LNCaP clone FGC (cell line): ENCODE measurements at regions not wholly inside any gene's neighbourhood (a gene's known extent, or its start where the extent isn't known, plus 50 kb on each side); places are given as distances from the start of the nearest gene placed in this dataset.
"Not testable (repeated sequence)": the region's sequence is repeated elsewhere in the genome, so short reads cannot be mapped to it uniquely, and the experiment has no call there.

Source experiments
- DNase-seq: peaks from one replicate; pipeline ENCODE4 v3.0.0-alpha.2; 2011; ENCODE audit warnings: low read depth
- H3K4me3 ChIP-seq: 2 replicates; pipeline ENCODE4 v1.5.1; 2011; ENCODE audit warnings: mild to moderate bottlenecking, low read depth, low read length, control low read depth
- CTCF ChIP-seq: IDR thresholded peaks from 2 replicates; pipeline ENCODE4 v1.5.1; 2012; ENCODE audit warnings: mild to moderate bottlenecking; ENCODE audit not compliant: control insufficient read depth, insufficient read depth; ENCODE audit errors: extremely low read depth

GRCh38 chr5:21469523-21470101 is 1383.5 kb downstream of the CDH12 start:
- H3K4me3 ChIP-seq, DNase-seq: not testable (repeated sequence)
- peak; percentile 54 for TF ChIP-seq CTCF

GRCh38 chr5:21467544-21467943 is 1385.6 kb downstream of the CDH12 start:
- not testable (repeated sequence) for H3K4me3 ChIP-seq, DNase-seq

GRCh38 chr5:21459744-21460073 is 1393.4 kb downstream of the CDH12 start:
- not testable (repeated sequence) for DNase-seq
- H3K4me3 ChIP-seq = peak overlapping the region; percentile 64

GRCh38 chr5:21452449-21452848 is 1400.7 kb downstream of the CDH12 start:
- TF ChIP-seq CTCF = no peak
- no peak for DNase-seq
- H3K4me3 ChIP-seq = no peak overlapping the region

- DNase-seq = no peak
- TF ChIP-seq CTCF = no peak
- H3K4me3 ChIP-seq = no peak overlapping the region
These were observed 1420.5 kb downstream of the CDH12 start for GRCh38 chr5:21432646-21433045.

- no peak for DNase-seq
- TF ChIP-seq CTCF = no peak
- no peak overlapping the region for H3K4me3 ChIP-seq
These were observed 1428.2 kb downstream of the CDH12 start for GRCh38 chr5:21424907-21425306.

- TF ChIP-seq CTCF = no peak
- DNase-seq = no peak
- H3K4me3 ChIP-seq = no peak overlapping the region
These were observed 1431.4 kb upstream of the CDH18 start for GRCh38 chr5:21419383-21419782.

GRCh38 chr5:21402089-21402488 is 1414.1 kb upstream of the CDH18 start:
- not testable (repeated sequence) for H3K4me3 ChIP-seq, DNase-seq

GRCh38 chr5:21398511-21398910 is 1410.5 kb upstream of the CDH18 start:
- no peak overlapping the region for H3K4me3 ChIP-seq
- TF ChIP-seq CTCF = no peak
- DNase-seq = no peak
